HUDEP-2 (cell line): ENCODE measurements at regions not wholly inside any gene's neighbourhood (a gene's known extent, or its start where the extent isn't known, plus 50 kb on each side); places are given as distances from the start of the nearest gene placed in this dataset.

ENCODE experiments used
- DNase-seq, 76 experiments: peaks; one replicate each; lab custom pipeline; 2025; ENCODE audit not compliant: unreplicated experiment in 76 of 76; lab: John Stamatoyannopoulos, UW

DNA sequence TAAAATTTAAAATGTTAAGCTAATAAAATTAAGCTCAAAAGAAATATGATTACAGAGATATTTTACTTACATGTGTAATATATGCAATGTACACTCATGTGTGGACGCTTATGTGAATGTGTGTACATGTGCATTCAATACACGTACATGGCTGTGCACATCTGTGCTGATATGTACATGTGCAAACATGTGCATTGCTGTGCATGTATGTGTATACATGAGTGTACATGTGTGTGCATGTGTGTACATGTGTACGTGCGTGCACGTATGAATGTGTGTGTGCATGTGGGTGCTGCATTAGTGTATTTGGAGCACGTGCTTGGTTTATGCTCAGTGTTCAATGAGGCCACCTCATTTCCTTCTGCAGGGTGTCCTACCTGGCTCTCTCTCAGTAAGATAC is 88.2 kb upstream of the TMEM18 start:
- no peak for DNase-seq

DNA sequence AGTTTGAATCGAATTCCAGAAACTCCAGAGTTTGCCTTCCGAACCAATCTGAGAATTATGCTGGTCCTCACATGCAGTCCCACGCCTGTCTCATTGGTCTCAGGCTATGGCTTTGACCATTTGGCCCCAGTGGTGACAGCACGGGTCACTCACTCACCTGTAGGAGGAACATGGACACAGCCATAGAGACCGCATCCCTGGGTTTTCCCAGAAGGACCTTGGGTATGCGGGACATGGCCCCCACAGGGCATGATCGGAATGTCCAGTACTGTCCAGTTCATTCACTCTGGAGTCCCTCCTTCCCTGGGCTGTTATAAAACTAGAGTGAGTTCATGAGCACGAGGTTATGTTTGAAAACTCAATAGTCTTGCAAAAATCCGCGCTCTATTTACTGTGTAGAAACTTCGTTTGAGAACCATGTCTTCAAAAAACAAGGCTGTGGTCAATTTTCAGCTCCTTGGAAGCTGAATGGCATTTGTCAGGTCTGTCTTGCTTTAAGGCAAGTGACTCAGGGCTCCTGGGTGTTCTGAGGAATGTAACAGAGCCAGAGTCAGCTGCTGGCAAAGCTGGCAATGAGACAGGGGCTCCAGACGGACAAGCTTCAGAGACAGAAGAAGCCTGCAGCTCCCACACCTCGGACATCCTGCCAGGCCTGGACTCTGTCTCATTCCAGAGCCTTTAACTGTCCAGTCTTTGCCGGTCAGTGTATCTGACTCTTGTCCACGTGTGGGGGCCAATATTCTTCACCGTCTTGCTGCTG is 86.7 kb upstream of the TMEM18 start:
- DNase-seq, result no peak

- no peak for DNase-seq
These were observed 85.4 kb upstream of the TMEM18 start for GRCh38 chr2:762646-763045.

DNA sequence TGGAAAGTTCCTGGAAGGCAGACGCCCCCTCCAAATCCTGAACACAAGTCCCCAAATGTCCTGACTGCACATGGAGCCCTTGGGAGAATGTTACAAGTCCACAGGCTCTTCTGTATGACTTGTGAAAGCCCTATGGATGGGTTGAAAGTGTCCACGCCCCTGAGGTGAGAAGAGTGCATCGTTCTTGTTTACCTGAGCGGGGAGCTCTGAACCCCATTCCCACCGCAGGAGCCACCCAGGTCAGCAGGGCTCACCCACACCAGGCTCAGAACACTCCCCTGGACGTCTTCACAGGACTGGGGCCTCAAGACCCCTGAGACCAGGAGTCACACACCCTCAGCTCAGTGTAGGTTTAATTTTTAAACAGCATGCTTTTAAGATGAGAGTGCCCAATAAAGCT is 84.2 kb upstream of the TMEM18 start:
- no peak for DNase-seq

DNA sequence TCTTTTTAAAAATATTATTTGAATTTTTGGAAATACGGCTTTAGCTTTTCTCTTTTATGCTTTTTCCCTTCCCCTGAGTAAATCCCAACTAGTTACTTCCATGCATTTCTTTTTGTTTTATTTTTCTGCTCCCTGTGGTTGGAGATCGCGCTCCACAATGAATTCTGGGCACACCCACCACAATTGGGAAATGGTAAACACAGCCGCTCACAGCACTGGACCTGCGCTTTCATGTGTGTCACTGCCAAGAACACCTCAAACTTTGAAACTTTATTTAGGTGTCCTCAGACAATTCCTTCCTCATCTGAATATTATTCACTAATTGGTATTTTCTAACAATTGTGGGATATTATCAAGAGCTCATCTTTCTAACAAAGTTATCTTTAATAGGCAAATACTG is 82.8 kb upstream of the TMEM18 start:
- no peak for DNase-seq

DNA sequence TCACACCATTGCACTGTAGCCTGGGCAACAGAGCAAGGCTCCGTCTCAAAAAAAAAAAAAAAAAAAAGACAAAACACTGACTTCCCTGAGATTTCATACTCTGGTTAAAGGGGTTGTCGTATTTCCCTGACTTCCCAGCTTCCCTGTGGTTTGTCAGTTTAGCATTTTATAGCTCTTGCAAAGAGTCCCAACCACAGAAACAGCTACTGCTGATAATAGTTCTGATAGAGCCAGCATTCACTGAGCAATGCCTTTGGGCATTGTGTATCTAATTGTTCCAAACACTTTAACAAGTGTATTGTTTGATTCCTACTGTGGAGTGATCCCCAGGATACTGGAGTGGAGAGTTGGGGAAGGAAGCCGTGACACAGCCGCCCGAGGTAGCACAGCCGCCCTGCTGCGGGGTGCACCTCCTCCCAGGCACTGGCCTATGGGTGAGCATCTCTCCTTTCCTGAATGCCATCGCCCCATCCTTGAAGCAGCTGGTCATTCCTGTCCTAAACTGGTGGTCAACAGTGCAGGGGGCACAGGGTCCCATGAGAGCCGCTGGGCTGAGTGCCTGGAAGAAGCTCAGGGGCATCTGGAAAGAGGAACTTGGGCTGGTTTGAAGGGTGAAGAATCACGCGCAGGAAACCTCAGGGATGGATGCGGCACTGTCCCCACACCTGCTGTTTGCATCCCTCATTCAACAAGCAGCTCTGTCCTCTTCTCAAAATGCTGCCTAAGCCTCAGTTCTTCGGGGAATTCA is 81.0 kb upstream of the TMEM18 start:
- no peak for DNase-seq

DNA sequence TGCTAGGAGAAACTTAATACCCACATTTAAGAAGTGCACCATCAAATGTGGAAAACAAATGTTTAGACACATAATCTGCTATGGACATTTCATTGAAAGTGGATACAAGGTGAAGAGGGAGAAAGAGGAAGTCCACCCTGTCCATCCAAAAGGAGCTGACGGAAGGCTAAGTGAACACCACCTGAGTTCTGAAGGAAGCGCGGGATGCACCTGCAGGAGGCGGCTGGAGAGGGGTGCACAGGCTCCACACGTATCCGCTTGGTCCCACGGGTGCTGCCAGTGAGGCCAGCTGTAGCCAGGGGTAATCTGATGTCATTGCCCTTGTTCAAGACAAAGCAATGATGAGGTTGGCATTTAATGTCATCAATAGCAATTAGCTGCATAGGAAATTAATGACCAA is 75.9 kb upstream of the TMEM18 start:
- DNase-seq, result no peak

GRCh38 chr2:751474-751873 is 74.3 kb upstream of the TMEM18 start:
- no peak for DNase-seq

GRCh38 chr2:750628-751027 is 73.4 kb upstream of the TMEM18 start:
- no peak for DNase-seq

DNA sequence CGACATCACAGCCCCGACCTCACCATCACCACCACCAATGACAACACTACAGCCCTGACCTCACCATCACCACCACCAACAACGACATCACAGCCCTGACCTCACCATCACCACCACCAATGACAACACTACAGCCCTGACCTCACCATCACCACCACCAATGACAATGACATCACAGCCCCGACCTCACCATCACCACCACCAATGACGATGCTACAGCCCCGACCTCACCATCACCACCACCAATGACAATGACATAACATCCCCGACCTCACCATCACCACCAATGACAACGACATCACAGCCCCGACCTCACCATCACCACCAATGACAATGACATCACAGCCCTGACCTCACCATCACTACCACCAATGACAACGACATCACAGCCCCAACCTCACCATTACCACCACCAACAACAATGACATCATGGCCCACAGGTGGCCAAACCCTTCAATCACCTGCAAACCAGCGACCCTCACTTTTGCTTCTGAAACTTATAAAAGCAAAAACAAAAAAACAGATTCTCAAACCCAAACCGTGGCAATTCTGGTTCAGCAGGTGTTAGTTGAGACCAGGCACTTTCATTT is 70.7 kb upstream of the TMEM18 start:
- no peak for DNase-seq

- no peak for DNase-seq
These were observed 69.5 kb upstream of the TMEM18 start for GRCh38 chr2:746697-747096.

DNA sequence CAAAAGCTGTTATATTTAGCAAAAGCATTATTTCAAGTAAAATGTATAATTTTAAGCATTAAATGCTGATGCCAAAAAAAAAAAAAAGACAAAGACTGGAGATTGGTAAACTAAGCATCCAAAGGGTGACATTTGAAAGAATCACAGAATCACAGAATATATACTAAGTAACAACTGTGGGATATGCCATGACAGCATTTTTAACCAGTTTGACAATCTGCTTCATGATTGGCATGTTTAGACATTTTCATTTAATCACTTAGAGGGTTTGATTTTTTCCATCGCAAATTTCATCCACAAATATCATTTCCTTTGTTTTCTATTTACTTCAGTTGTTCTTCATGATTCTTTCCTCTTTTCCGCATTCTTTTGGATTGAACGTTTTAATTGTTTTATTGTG is 66.9 kb upstream of the TMEM18 start:
- DNase-seq, result no peak

- DNase-seq, result no peak
These were observed 65.0 kb upstream of the TMEM18 start for GRCh38 chr2:742221-742620.

DNA sequence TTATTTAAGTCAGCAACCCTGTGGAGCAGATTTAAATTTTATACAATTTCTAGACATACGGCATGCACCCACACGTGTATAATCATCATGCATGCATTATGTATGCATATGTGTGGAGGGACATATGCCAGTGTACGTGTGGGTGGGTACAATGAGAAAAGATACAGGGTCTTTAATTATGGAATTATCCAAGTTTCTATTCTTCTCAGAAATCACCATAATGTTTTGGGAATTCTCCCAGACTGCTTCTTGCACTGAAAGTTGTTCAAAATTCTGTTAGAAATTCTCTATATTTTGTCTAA is 63.9 kb upstream of the TMEM18 start:
- DNase-seq, result no peak

- DNase-seq, result peak in 58 of 76 experiments; percentile 0 to 70 (median 35)
These were observed 63.4 kb upstream of the TMEM18 start for GRCh38 chr2:740322-741194.

DNA sequence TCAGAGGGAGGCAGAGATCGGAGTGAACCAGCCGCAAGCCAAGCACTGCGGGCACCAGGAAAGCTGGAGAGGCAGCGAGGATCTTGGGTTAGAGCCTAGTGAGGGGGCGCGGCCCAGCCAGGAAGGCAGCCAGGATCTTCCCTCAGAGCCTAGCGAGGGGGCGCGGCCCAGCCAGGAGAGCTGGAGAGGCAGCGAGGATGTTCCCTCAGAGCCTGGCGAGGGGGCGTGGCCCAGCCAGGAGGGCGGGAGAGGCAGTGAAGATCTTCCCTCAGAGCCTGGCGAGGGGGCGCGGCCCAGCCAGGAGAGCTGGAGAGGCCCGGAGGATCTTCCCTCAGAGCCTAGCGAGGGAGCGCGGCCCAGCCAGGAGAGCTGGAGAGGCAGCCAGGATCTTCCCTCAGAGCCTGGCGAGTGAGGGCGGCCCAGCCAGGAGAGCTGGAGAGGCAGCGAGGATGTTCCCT is 62.7 kb upstream of the TMEM18 start:
- DNase-seq, result peak in 9 of 76 experiments; percentile 3 to 40 (median 9)

- DNase-seq, result no peak
These were observed 59.7 kb upstream of the TMEM18 start for GRCh38 chr2:736939-737338.

DNA sequence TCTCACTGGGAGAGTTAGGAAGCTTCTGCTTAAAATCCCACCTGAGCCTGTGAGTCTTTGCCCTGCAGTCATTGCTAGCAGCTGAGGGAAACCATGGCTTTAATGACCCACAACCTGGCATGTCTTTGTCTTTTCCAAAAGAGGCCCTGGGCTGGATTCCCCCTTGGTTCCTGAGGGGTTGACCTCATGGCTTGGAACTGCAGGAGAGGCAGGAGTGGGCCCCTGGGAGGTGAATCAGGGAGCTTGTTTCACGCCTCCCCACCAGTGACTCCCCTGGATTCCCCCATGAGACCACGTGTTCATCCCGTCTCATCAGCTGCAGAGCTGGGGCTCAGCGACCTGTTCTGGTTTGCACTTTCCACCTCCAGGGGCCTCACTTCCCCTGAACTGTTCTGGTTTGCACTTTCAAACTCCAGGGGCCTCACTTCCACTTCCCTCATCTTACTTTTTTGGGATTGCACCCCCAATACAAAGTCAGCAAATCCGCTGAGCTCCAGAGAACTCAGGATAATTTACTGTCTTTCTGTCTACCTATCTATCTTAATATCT is 58.5 kb upstream of the TMEM18 start:
- no peak for DNase-seq

DNA sequence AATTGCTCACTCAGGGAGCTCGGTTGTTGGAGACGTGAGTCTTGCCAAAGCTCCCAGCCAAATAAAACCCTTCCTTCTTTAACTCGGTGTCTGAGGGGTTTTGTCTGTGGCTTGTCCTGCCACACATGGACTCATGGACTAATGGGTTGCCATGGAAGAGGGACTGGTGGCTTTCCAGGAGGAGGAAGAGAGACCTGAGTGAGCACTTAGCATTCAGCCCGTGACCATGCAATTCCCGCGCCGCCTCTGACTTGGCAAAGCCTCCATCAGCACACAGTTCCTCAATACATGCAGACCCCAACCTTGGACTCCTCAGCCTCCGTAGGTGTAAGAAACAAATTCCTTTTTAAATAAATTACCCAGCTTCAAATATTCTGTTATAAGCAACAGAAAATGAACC is 57.3 kb upstream of the TMEM18 start:
- no peak for DNase-seq

- no peak for DNase-seq
These were observed 56.3 kb upstream of the TMEM18 start for GRCh38 chr2:733495-733894.

DNA sequence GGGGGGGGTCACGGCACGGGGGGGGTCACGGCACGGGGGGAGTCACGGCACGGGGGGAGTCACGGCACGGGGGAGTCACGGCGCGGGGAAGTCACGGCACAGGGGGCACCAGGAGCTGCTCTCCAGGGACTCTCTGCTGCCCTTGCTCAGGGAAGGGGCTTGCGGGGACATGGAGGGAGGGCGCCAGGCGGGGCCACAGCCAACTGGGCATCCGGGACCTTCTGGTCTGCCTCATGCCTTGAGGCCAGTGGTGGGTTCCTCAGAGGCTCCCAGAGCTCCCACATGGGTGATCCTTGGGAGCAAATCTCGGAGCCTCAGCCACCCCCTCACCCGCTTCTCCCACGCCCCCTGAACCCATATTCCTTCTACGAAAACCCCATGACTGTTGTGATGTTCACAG is 55.8 kb upstream of the TMEM18 start:
- no peak for DNase-seq
